NCI-H226 (cell line): ENCODE measurements at regions not wholly inside any gene's neighbourhood (a gene's known extent, or its start where the extent isn't known, plus 50 kb on each side); places are given as distances from the start of the nearest gene placed in this dataset.

Source experiments
- DNase-seq: peaks from one replicate; pipeline ENCODE4 v3.0.0-alpha.2; 2015

- DNase-seq, result no peak
These were observed 89.2 kb upstream of the COL5A2 start for GRCh38 chr2:189268763-189269162.

GRCh38 chr2:189273734-189274133 lies 94.2 kb upstream of the COL5A2 start:
- DNase-seq, result peak; percentile 20

- DNase-seq, result no peak
These were observed 94.8 kb upstream of the COL5A2 start for GRCh38 chr2:189274361-189274760.

GRCh38 chr2:189276277-189276676 lies 96.7 kb upstream of the COL5A2 start:
- DNase-seq, result peak; percentile 82

- no peak for DNase-seq
These were observed 101.6 kb upstream of the COL5A2 start for GRCh38 chr2:189281201-189281600.

GRCh38 chr2:189285349-189285748 lies 105.8 kb upstream of the COL5A2 start:
- DNase-seq, result no peak

GRCh38 chr2:189285962-189286645 lies 106.5 kb upstream of the COL5A2 start:
- DNase-seq, result peak; percentile 90

GRCh38 chr2:189287363-189287762 lies 107.8 kb upstream of the COL5A2 start:
- no peak for DNase-seq

- DNase-seq, result peak; percentile 64
These were observed 108.5 kb upstream of the COL5A2 start for GRCh38 chr2:189287982-189288521.

- no peak for DNase-seq
These were observed 111.9 kb upstream of the COL5A2 start for GRCh38 chr2:189291460-189291859.

- DNase-seq, result no peak
These were observed 113.6 kb upstream of the COL5A2 start for GRCh38 chr2:189293164-189293563.

GRCh38 chr2:189297446-189297845 lies 117.9 kb upstream of the COL5A2 start:
- peak; percentile 65 for DNase-seq

- DNase-seq, result no peak
These were observed 118.5 kb upstream of the COL5A2 start for GRCh38 chr2:189298038-189298437.

GRCh38 chr2:189298481-189298880 lies 118.9 kb upstream of the COL5A2 start:
- DNase-seq, result peak; percentile 54

GRCh38 chr2:189299974-189300373 lies 120.4 kb upstream of the COL5A2 start:
- no peak for DNase-seq

GRCh38 chr2:189300916-189301315 lies 121.4 kb upstream of the COL5A2 start:
- DNase-seq, result no peak

GRCh38 chr2:189302274-189302948 lies 122.8 kb upstream of the COL5A2 start:
- peak; percentile 20 for DNase-seq

GRCh38 chr2:189304360-189304759 lies 124.8 kb upstream of the COL5A2 start:
- DNase-seq, result no peak

- DNase-seq, result peak; percentile 66
These were observed 125.9 kb upstream of the COL5A2 start for GRCh38 chr2:189305291-189305943.

- no peak for DNase-seq
These were observed 127.0 kb upstream of the COL5A2 start for GRCh38 chr2:189306525-189306924.

GRCh38 chr2:189308056-189308790 lies 128.7 kb upstream of the COL5A2 start:
- no peak for DNase-seq

GRCh38 chr2:189309331-189309730 lies 129.8 kb upstream of the COL5A2 start:
- no peak for DNase-seq

GRCh38 chr2:189312211-189312610 lies 129.1 kb upstream of the WDR75 start:
- no peak for DNase-seq
